Common myeloid progenitor, CD34-positive (primary cell): ENCODE measurements at regions not wholly inside any gene's neighbourhood (a gene's known extent, or its start where the extent isn't known, plus 50 kb on each side); places are given as distances from the start of the nearest gene placed in this dataset.
"Not testable (repeated sequence)": the region's sequence is repeated elsewhere in the genome, so short reads cannot be mapped to it uniquely, and the experiment has no call there.

Source experiments
- CTCF ChIA-PET: fragments of 350-600 bp; sonication (Branson Sonifier 250); formaldehyde crosslinking; loops from one replicate; lab custom pipeline; 2021; ENCODE audit warnings: antibody characterized with exemption; lab: Charles Lee
- POLR2A ChIA-PET: fragments of 350-600 bp; sonication (Branson Sonifier 250); formaldehyde crosslinking; loops from one replicate; lab custom pipeline; 2021; ENCODE audit warnings: antibody characterized with exemption; lab: Charles Lee
- DNase-seq, 3 donors: peaks; one replicate each; pipeline versions ENCODE4 v3.0.0 to v3.0.0-alpha.2; 2013
- H3K27ac ChIP-seq, 2 experiments: 1 replicate in 1 of 2; 2 replicates in 1 of 2; pipeline ENCODE4 v1.7.0; 2013; ENCODE audit warnings: inconsistent platforms in 2 of 2, low read length in 2 of 2, mild to moderate bottlenecking in 2 of 2, low read depth in 1 of 2, moderate library complexity in 1 of 2; ENCODE audit not compliant: severe bottlenecking in 2 of 2, insufficient read depth in 1 of 2, poor library complexity in 1 of 2
- H3K27me3 ChIP-seq, 5 experiments: replicated peaks in 2 of 5; 1 replicate in 3 of 5; 2 replicates in 2 of 5; pipeline versions ENCODE4 v1.6.1 to v1.7.0; 2013; ENCODE audit warnings: low read length in 4 of 5, mild to moderate bottlenecking in 2 of 5, moderate library complexity in 2 of 5, inconsistent platforms in 1 of 5; ENCODE audit not compliant: insufficient read depth in 5 of 5, control insufficient read depth in 4 of 5
- H3K36me3 ChIP-seq, 4 experiments: 1 replicate in 2 of 4; 2 replicates in 2 of 4; pipeline versions ENCODE4 v1.6.1 to v1.7.0; 2013; ENCODE audit warnings: low read length in 3 of 4, control low read depth in 1 of 4, mild to moderate bottlenecking in 1 of 4; ENCODE audit not compliant: control insufficient read depth in 4 of 4, insufficient read depth in 4 of 4
- H3K4me1 ChIP-seq, 4 experiments: 1 replicate in 3 of 4; 2 replicates in 1 of 4; pipeline versions ENCODE4 v1.6.1 to v1.7.1; 2013; ENCODE audit warnings: low read length in 3 of 4, mild to moderate bottlenecking in 3 of 4, control low read depth in 1 of 4, inconsistent platforms in 1 of 4, moderate library complexity in 1 of 4; ENCODE audit not compliant: control insufficient read depth in 4 of 4, insufficient read depth in 4 of 4; ENCODE audit errors: control extremely low read depth in 1 of 4
- H3K4me3 ChIP-seq, 7 experiments: 1 replicate in 4 of 7; 2 replicates in 3 of 7; pipeline versions ENCODE4 v1.5.1 to v1.7.0; 2013; ENCODE audit warnings: mild to moderate bottlenecking in 7 of 7, low read length in 6 of 7, moderate library complexity in 6 of 7, inconsistent platforms in 2 of 7, low read depth in 2 of 7, control low read depth in 1 of 7; ENCODE audit not compliant: insufficient read depth in 4 of 7, control insufficient read depth in 1 of 7; ENCODE audit errors: extremely low read depth in 1 of 7
- H3K9me3 ChIP-seq, 5 experiments: 1 replicate in 4 of 5; 2 replicates in 1 of 5; pipeline versions ENCODE4 v1.6.1 to v1.7.1; 2013; ENCODE audit warnings: low read length in 4 of 5, mild to moderate bottlenecking in 2 of 5, inconsistent platforms in 1 of 5, low read depth in 1 of 5, moderate library complexity in 1 of 5; ENCODE audit not compliant: control insufficient read depth in 4 of 5, insufficient read depth in 2 of 5; ENCODE audit errors: control extremely low read depth in 1 of 5
- WGBS: methylation state at CpG from one replicate; pipeline ENCODE4 v1.1.5; 2013; ENCODE audit not compliant: insufficient coverage; 5-methylcytosine and 5-hydroxymethylcytosine counted together

DNA sequence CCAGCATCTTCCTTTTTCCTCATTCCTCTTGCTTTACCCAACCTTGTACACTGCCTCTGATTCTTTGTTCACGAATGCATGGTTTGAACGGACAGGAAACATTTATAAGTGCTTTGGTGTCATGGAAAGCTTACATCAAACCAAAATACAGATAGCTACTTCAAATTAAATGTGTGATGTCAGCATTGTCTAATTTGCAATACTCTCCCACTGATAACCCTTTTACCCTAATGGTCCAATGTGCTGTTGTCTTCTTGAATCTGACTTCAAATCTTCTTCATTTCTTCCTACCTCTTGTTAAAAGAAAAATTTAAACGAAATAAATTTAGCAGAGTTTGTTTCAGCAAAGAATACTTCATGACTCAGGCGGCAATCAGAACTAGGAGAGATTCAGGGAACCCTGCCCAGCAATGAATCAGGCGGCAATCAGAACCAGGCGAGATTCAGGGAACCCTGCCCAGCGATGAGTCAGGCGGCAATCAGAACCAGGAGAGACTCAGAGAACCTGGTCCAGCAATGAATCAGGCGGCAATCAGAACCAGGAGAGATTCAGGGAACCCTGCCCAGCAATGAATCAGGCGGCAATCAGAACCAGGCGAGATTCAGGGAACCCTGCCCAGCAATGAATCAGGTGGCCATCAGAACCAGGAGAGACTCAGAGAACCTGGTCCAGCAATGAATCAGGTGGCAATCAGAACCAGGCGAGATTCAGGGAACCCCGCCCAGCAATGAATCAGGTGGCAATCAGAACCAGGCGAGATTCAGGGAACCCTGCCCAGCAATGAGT is 1212.9 kb upstream of the TENM3 start:
- H3K4me3 ChIP-seq, H3K9me3 ChIP-seq, POLR2A ChIA-PET, H3K4me1 ChIP-seq, H3K27me3 ChIP-seq, CTCF ChIA-PET, H3K36me3 ChIP-seq, DNase-seq, H3K27ac ChIP-seq: not testable (repeated sequence)
- 93% methylated on average over 12 of the region's 14 CpGs for WGBS

DNA sequence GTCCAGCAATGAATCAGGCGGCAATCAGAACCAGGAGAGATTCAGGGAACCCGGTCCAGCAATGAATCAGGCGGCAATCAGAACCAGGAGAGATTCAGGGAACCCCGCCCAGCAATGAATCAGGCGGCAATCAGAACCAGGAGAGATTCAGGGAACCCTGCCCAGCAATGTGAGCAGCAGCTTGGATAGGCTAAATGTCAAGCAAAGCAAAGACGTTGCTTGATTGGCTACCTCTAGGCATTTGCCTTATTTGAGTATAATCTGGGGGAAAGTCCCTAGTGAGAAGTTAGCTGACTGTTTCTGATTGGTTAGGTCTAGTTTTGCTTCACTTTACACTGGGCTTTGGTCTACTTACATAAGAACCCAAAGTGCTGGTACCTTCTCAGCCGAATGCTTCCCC is 1212.2 kb upstream of the TENM3 start:
- ChIA-PET CTCF (no interaction called here), POLR2A (no interaction called here)
- Histone ChIP-seq H3K36me3 (no peaks in the 10 kb centered on the region), H3K27ac (no peak overlapping the region), H3K4me1 (no peaks in the 10 kb centered on the region), H3K4me3 (no peak overlapping the region), H3K9me3 (no peaks in the 10 kb centered on the region), H3K27me3 (no peaks in the 10 kb centered on the region)
- 98% methylated on average over 6 of the region's 7 CpGs for WGBS
- DNase-seq, result no peak

- H3K4me1 ChIP-seq, result no peaks in the 10 kb centered on the region
- WGBS, result no CpG with 5 or more reads among the region's 4 CpGs
Observed at GRCh38 chr4:181043486-181043885, 1199.7 kb upstream of the TENM3 start.

DNA sequence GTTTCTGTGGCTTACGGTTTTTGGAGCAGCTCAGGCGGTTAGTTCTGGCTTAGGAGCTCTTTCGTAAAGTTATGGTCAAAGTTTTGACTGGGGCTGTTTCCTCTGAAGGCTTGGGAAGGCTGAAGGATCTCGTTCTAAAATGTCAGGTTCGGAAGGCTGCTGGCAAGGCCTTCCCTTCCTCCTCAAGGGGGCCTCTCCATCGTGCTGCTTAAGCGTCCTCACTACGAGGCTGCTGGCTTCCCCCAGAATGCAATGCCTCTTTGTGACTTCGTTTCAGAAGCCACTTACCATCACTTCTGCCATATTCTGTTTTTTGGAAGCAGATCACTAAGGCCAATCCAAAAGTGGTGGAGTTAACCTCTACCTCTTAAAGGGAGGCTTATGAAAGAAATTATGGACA is 1196.4 kb upstream of the TENM3 start:
- Histone ChIP-seq H3K4me3 (no peak overlapping the region), H3K27ac (no peak overlapping the region), H3K9me3 (no peaks in the 10 kb centered on the region), H3K36me3 (no peaks in the 10 kb centered on the region), H3K4me1 (no peaks in the 10 kb centered on the region), H3K27me3 (no peaks in the 10 kb centered on the region)
- POLR2A ChIA-PET, result no interaction called here
- DNase-seq, result no peak
- CTCF ChIA-PET, result no interaction called here
- WGBS, result 83% methylated on average over 8 of the region's 9 CpGs

More at GRCh38 chr4:181043486-181043885, 1199.7 kb upstream of the TENM3 start:
- DNase-seq, result no peak
- H3K27ac ChIP-seq, result no peak overlapping the region
- H3K9me3 ChIP-seq, result no peaks in the 10 kb centered on the region
- POLR2A ChIA-PET, result no interaction called here
- H3K36me3 ChIP-seq, result no peaks in the 10 kb centered on the region
- CTCF ChIA-PET, result no interaction called here
- no peaks in the 10 kb centered on the region for H3K27me3 ChIP-seq
- H3K4me3 ChIP-seq, result no peak overlapping the region

- H3K4me1 ChIP-seq, result no peaks in the 10 kb centered on the region
- no peak overlapping the region for H3K4me3 ChIP-seq
- CTCF ChIA-PET, result no interaction called here
- H3K9me3 ChIP-seq, result no peaks in the 10 kb centered on the region
- DNase-seq, result no peak
- H3K36me3 ChIP-seq, result no peaks in the 10 kb centered on the region
- POLR2A ChIA-PET, result no interaction called here
- no peaks in the 10 kb centered on the region for H3K27me3 ChIP-seq
- no peak overlapping the region for H3K27ac ChIP-seq
Observed at GRCh38 chr4:181051931-181052330, 1191.3 kb upstream of the TENM3 start.

- H3K4me3 ChIP-seq, result no peak overlapping the region
- H3K27ac ChIP-seq, result no peak overlapping the region
- H3K36me3 ChIP-seq, result no peaks in the 10 kb centered on the region
- no peaks in the 10 kb centered on the region for H3K4me1 ChIP-seq
- WGBS, result no CpG with 5 or more reads among the region's 1 CpG
- CTCF ChIA-PET, result no interaction called here
- no peaks in the 10 kb centered on the region for H3K27me3 ChIP-seq
- POLR2A ChIA-PET, result no interaction called here
- H3K9me3 ChIP-seq, result no peaks in the 10 kb centered on the region
- DNase-seq, result no peak
Observed at GRCh38 chr4:181061787-181062186, 1181.4 kb upstream of the TENM3 start.

GRCh38 chr4:181063212-181063611 is 1180.0 kb upstream of the TENM3 start:
- POLR2A ChIA-PET, result no interaction called here
- Histone ChIP-seq H3K4me3 (no peak overlapping the region), H3K27ac (no peak overlapping the region), H3K9me3 (no peaks in the 10 kb centered on the region), H3K27me3 (no peaks in the 10 kb centered on the region), H3K4me1 (no peaks in the 10 kb centered on the region), H3K36me3 (no peaks in the 10 kb centered on the region)
- no CpG with 5 or more reads among the region's 3 CpGs for WGBS
- no peak for DNase-seq
- CTCF ChIA-PET, result no interaction called here
